ENCODE measurements at regions not wholly inside any gene's neighbourhood (a gene's known extent, or its start where the extent isn't known, plus 50 kb on each side); places are given as distances from the start of the nearest gene placed in this dataset.

GRCh38 chr10:130479146-130479545 is 343.0 kb downstream of the GLRX3 start:
- TF ChIP-seq, protein P1, sequence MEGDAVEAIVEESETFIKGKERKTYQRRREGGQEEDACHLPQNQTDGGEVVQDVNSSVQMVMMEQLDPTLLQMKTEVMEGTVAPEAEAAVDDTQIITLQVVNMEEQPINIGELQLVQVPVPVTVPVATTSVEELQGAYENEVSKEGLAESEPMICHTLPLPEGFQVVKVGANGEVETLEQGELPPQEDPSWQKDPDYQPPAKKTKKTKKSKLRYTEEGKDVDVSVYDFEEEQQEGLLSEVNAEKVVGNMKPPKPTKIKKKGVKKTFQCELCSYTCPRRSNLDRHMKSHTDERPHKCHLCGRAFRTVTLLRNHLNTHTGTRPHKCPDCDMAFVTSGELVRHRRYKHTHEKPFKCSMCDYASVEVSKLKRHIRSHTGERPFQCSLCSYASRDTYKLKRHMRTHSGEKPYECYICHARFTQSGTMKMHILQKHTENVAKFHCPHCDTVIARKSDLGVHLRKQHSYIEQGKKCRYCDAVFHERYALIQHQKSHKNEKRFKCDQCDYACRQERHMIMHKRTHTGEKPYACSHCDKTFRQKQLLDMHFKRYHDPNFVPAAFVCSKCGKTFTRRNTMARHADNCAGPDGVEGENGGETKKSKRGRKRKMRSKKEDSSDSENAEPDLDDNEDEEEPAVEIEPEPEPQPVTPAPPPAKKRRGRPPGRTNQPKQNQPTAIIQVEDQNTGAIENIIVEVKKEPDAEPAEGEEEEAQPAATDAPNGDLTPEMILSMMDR (conservative IDR thresholded peaks at IDR 0.05; ENCODE audit: low read length): no peak
- no peak for TF ChIP-seq EZH2phosphoT487 (IDR thresholded peaks at IDR 0.05; ENCODE audit: borderline replicate concordance, low read depth, low read length)
